NT2/D1 (cell line): ENCODE measurements at regions not wholly inside any gene's neighbourhood (a gene's known extent, or its start where the extent isn't known, plus 50 kb on each side); places are given as distances from the start of the nearest gene placed in this dataset.

ENCODE experiments used
- SUZ12 ChIP-seq: IDR thresholded peaks from 2 replicates; pipeline ENCODE4 v1.6.1; 2011; ENCODE audit not compliant: insufficient read length, insufficient read depth; ENCODE audit errors: extremely low read depth
- YY1 ChIP-seq: IDR thresholded peaks from 2 replicates; pipeline ENCODE4 v1.6.1; 2011; ENCODE audit not compliant: insufficient read length, insufficient read depth
- ZNF274 ChIP-seq: IDR thresholded peaks from 2 replicates; pipeline ENCODE4 v1.6.1; 2011; ENCODE audit warnings: mild to moderate bottlenecking, low read depth, low read length

GRCh38 chr2:142819411-142819810 lies 58.1 kb upstream of the KYNU start:
- no peak for TF ChIP-seq YY1
- TF ChIP-seq SUZ12: no peak
- TF ChIP-seq ZNF274: no peak
